ENCODE measurements at regions not wholly inside any gene's neighbourhood (a gene's known extent, or its start where the extent isn't known, plus 50 kb on each side); places are given as distances from the start of the nearest gene placed in this dataset.
"Not testable (repeated sequence)": the region's sequence is repeated elsewhere in the genome, so short reads cannot be mapped to it uniquely, and the experiment has no call there.

- peak; percentile 54 for DNase-seq
These were observed 50.0 kb downstream of the SPRING1 start for GRCh38 chr12:116687888-116688287.

- no peak for DNase-seq
These were observed 53.0 kb downstream of the SPRING1 start for GRCh38 chr12:116684891-116685290.

GRCh38 chr12:116677202-116677661, 60.6 kb downstream of the SPRING1 start:
- DNase-seq: no peak

DNA sequence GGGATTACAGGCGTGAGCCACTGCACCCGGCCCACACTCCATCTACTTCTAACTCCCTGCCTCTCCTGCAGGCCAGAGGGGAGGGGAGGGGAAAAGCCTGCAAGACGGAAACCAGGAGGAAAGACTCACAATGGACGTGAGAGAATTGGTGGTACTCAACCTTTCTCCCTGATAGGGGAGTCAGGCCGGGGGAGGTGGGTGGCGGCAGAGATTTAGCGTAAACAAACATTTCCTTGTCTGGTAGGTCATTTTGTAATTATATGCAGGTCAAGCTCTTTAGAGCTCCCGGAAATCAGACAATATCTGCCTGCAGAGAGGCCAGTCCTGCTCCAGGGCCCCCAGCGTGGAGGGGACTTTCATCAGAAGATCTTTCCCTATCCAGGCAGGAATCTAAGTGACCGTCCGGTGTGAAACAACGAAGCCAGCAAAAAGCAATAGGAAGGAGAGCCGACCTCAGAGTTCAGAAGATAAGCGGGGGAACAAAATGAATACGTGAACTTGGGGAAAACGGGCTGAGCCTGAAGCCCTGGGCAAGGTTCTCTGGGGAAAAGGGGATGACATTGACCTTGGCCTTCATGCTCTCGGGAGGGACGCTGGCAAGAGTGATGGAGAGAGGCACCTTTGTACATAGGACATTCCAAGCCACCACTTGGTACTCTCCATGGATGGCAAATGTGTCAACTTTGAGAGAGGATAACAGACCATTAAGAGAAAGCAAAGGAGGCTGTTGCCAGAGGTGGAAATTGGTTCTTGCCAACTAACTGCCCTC, 62.3 kb downstream of the SPRING1 start:
- no peak for DNase-seq

- no peak for DNase-seq
These were observed 63.2 kb downstream of the SPRING1 start for GRCh38 chr12:116674643-116675183.

- no peak for DNase-seq
These were observed 64.2 kb downstream of the SPRING1 start for GRCh38 chr12:116673681-116674111.

- no peak for DNase-seq
These were observed 64.9 kb downstream of the SPRING1 start for GRCh38 chr12:116672842-116673516.

DNA sequence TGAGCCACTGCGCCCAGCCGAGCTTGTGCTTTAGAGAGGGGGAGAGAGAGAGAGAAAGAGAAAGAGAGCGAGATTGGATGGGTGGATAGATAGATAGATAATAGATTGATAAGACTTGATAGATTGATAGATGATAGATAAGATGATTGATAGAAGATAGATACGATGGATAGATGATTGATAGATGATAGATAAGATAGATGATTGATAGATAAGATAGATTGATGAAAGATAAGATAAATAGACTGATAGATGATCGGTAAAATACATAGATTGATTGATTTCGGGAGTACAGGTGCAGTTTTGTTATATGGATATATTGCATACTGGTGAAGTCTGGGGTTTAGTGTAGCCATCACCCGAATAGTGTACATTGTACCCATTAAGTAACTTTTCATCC, 65.9 kb downstream of the SPRING1 start:
- DNase-seq: no peak

GRCh38 chr12:116670859-116671258, 67.0 kb downstream of the SPRING1 start:
- no peak for DNase-seq

DNA sequence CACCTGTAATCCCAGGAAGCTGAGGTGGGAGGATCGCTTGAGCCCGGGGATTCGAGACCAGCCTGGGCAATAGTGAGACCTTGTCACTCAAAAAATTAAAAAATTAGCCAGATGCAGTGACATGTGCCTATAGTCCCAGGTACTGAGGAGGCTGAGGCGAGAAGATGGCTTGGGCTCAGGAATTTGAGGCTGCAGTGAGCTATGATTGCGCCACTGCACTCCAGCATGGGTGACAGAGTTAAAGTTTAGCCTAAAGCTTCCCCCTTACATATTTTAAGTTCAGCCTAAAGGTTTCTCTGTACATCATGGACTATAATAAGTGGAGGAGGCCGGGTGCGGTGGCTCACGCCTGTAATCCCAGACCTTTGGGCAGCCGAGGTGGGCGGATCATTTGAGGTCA, 70.1 kb downstream of the SPRING1 start:
- no peak for DNase-seq

DNA sequence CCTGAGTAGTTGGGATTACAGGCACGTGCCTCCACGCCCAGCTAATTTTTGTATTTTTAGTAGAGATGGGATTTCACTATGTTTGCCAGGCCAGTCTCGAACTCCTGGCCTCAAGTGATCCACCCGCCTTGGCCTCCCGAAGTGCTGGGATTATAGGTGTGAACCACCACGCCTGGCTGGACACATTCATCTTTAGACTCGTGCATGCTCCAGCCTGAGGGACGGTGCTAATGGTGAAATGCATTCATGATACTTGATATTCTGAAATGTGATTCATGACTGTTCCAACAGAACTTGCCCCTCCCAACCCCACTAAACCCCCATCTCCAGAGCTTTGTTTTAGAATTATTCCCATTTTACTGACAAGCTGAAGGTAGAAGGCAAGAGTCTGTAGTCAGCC, 71.0 kb downstream of the SPRING1 start:
- DNase-seq: not testable (repeated sequence)

GRCh38 chr12:116666305-116666673, 71.6 kb downstream of the SPRING1 start:
- DNase-seq: no peak

GRCh38 chr12:116665666-116666304, 72.1 kb downstream of the SPRING1 start:
- DNase-seq: no peak

DNA sequence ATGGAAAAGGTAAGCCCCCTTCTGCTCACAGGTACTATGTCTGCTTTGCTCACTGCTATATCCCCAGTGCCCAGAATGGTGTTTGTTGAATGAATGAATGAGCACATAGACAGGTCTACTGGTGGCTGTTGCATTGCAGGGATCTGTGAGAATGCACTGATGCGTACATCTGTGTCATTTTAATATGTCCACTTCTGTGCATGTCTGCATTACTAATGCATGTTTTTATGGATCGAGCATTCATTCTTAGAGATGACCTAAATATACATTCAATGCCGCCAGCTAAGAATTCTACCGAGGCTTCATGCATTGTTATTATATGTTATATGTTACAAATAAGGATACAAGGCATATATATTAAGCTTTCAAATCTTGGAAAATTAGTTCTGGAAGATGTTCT, 73.8 kb downstream of the SPRING1 start:
- no peak for DNase-seq

DNA sequence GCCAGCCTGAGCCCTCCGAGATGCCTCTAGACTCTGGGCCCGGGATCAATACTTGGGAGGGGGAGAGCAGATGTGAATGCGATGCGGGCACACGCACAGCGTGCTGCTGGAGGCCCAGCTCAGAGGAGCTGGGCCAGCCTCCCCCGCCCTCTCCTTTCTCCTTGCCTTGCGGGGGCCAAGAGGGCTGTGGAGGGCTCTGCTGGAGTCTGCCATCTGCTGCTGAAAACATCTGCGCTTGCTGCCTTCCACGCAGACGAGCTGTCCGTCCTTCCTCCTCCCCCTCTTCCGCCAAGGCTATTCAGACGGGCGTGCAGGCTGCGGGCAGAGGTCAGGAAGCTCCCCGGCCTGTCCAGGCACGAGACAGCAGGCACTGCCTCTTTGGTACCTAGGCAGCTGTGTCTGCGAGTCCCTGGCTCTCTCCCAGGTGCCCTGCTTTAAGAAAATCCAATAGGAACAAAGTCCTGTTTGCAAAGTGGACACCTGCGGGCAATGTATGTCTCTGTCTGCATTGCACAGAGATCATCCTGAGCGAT, 75.2 kb downstream of the SPRING1 start:
- DNase-seq: peak; percentile 88

GRCh38 chr12:116661341-116661740, 76.5 kb downstream of the SPRING1 start:
- no peak for DNase-seq

GRCh38 chr12:116660740-116661139, 77.1 kb downstream of the SPRING1 start:
- not testable (repeated sequence) for DNase-seq

DNA sequence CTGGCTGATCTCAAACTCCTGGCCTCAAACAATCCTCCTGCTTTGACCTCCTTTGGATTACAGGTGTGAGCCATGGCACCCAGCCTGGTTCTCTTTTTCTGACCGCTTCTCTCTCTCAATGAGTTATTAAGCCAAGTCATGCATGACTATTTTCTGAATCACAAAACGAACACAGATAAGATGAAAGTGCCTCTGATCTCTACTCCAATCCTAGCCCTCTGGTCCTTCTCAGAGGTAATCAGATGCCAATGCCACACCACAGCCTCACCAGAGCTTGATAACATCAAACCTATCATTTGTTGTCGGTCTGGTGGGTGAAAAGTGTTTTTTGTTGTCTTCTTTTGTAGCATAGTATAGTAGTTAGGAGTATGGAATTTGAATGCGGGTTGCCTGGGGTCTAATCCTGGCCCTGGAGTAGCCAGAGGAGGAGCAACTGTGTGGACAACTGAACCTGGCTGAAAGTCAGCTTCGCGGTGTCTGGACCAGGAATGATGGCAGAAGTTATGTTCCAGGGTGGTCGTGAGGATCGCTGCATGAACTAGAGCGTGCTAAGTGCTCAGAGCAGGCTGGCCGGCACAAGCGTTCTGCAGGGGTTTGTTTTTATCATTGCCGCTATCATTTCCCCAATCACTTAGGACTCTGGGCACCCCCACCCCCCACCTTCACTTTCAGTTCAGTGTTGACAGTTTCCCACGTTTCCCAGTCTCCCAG, 77.9 kb downstream of the SPRING1 start:
- DNase-seq: no peak

DNA sequence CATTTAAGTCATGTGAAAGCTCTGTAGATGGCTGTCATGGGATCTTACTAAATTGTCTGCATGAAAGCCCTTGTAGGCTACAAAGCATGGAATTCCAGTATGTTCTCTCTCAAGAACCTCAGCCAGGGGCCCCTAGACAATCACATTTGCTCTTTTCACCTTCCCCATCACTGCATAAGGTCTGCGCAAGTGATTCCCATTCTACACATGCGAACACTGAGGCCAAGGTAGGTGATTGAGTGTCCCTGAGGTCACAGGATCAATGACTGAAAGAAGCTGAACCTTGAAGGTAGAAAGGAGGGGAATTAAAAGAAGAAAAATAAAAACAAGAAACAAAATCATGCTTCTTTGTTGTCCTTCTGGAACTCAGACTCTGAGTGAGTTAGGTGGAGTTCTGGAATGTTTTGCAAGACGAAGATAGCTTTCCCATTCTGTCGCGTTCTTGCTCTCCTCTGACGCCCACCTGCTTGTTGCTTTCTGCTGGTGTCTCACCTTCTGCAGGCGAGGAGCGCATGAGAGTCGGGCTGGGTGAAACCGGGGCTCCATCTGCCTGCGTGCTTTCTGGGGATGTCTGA, 79.9 kb downstream of the SPRING1 start:
- DNase-seq: peak; percentile 61

GRCh38 chr12:116656306-116656705, 81.6 kb downstream of the SPRING1 start:
- DNase-seq: no peak

GRCh38 chr12:116654226-116654743, 83.6 kb downstream of the SPRING1 start:
- no peak for DNase-seq

- no peak for DNase-seq
These were observed 86.8 kb downstream of the SPRING1 start for GRCh38 chr12:116651089-116651488.
